GM21526 (cell line): ENCODE measurements at regions not wholly inside any gene's neighbourhood (a gene's known extent, or its start where the extent isn't known, plus 50 kb on each side); places are given as distances from the start of the nearest gene placed in this dataset.
"Not testable (repeated sequence)": the region's sequence is repeated elsewhere in the genome, so short reads cannot be mapped to it uniquely, and the experiment has no call there.

Experiments
- ATAC-seq: cut with Tn5 transposase; IDR thresholded peaks from one replicate; pipeline ENCODE4 v1.9.1; 2021; ENCODE audit warnings: moderate library complexity; ENCODE audit not compliant: unreplicated experiment, low FRiP score

- ATAC-seq, result no peak
Measured at GRCh38 chrX:11016728-11017127, 94.4 kb upstream of the HCCS start.

- not testable (repeated sequence) for ATAC-seq
Measured at GRCh38 chrX:11022588-11022987, 88.5 kb upstream of the HCCS start.

- no peak for ATAC-seq
Measured at GRCh38 chrX:11039926-11040325, 71.2 kb upstream of the HCCS start.

- no peak for ATAC-seq
Measured at GRCh38 chrX:11040405-11040804, 70.7 kb upstream of the HCCS start.

DNA sequence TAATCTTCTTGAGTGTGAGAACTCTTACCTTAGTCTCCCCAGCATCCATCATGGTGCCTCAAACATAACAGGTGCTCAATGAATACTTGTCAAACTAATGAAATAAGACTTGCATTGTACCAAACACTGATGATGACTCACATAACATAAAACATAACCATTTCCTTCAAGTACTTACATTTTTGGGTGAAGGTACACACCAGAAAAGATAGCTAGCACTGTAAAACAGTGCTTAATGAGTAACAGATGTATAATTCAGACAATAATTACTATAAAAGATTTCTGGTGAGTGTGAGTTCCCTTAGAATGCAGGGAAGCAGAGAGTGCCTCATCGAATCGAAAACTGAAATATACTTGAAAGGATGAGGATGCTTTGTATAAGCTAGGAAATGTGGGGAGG lies 70.1 kb upstream of the HCCS start:
- no peak for ATAC-seq

GRCh38 chrX:11050013-11050412 lies 61.1 kb upstream of the HCCS start:
- no peak for ATAC-seq

DNA sequence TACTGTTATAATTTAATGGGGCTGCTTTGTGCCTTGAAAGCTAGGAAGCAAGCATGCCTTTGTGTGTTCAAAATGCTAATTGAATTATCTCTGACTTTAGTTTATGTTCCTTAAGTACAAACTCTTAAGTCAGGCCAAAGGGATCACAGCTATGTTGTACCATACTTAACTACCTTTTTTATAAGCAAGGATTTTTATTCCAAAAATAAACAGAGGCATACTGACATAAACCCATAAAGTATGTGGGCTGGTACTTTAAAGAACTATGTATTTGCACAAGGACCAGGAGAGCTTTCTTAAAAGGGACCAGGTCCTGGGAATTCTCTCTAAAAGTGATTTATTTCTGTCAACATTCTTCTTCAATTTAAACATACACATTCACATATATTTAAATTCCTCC lies 57.8 kb upstream of the HCCS start:
- no peak for ATAC-seq

DNA sequence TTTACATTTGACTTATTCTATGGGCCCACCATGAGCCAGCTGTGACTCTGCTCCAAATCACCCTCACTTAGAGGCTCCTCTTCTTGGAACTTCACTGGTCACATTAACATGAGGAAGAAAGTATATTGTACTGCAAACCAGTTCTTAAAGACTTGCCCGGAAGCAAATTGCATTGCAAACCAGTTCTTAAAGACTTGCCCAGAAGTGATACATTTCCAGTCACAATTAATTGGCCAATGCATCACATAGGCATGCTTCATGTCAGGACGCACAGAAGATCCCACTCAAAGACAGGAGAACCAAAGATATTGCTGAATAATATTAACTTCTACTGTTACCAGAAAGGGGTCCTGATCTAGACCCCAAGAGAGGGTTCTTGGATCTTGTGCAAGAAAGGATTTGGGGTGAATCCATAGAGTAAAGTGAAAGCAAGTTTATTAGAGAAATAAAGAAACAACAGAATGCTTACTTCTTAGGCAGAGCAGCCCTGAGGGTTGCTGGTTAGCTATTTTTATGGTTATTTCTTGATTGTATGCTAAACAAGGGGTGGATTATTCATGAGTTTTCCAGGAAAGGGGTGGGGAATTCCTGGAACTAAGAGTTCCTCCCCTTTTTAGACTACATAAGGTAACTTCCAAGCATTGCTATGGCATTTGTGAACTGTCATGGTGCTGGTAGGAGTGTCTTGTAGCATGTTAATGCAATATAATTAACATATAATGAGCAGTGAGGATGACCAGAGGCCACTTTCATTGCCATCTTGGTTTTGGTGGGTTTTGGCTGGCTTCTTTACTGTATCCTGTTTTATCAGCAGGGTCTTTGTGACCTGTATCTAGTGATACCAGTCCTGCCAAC lies 54.6 kb upstream of the HCCS start:
- ATAC-seq, result no peak

- no peak for ATAC-seq
Measured at GRCh38 chrX:11059933-11060332, 51.2 kb upstream of the HCCS start.
